Gastrocnemius medialis (tissue), 4 donors: ENCODE measurements at regions not wholly inside any gene's neighbourhood (a gene's known extent, or its start where the extent isn't known, plus 50 kb on each side); places are given as distances from the start of the nearest gene placed in this dataset.
A peak's percentile ranks its signal among the peaks of the same experiment; 100 is the strongest.

Experiments
- ATAC-seq, 2 donors: fragments of 150-250 bp; one replicate each; pipeline ENCODE4 v1.9.1; 2016
- DNase-seq, 2 donors: peaks; one replicate each; pipeline ENCODE4 v3.0.0-alpha.2; 2019
- H3K27ac ChIP-seq, 4 donors: fragments of 200-600 bp; sonication (generic); 1 replicate in 1 of 4; 2 replicates in 3 of 4; pipeline ENCODE4 v1.5.1; 2016 to 2018; ENCODE audit warnings: mild to moderate bottlenecking in 2 of 4, moderate library complexity in 1 of 4
- H3K27me3 ChIP-seq, 3 donors: fragments of 200-600 bp; sonication (generic) in 2 of 3; 1 replicate in 1 of 3; 2 replicates in 2 of 3; pipeline versions ENCODE4 v1.5.1 to v1.6.0; 2016 to 2019; ENCODE audit warnings: mild to moderate bottlenecking in 1 of 3, moderate library complexity in 1 of 3
- H3K36me3 ChIP-seq, 2 donors: fragments of 200-600 bp; sonication (generic) in 1 of 2; one replicate each; pipeline ENCODE4 v1.5.1; 2017 to 2018
- H3K4me1 ChIP-seq, 2 donors: fragments of 200-600 bp; sonication (generic) in 1 of 2; one replicate each; pipeline ENCODE4 v1.5.1; 2016 to 2017; ENCODE audit warnings: mild to moderate bottlenecking in 2 of 2
- H3K4me3 ChIP-seq, 4 donors: fragments of 200-600 bp; sonication (generic) in 3 of 4; 1 replicate in 1 of 4; 2 replicates in 3 of 4; pipeline ENCODE4 v1.5.1; 2016 to 2019; ENCODE audit warnings: mild to moderate bottlenecking in 2 of 4
- H3K9me3 ChIP-seq, 3 donors: fragments of 200-600 bp; sonication (generic) in 2 of 3; 1 replicate in 1 of 3; 2 replicates in 2 of 3; pipeline ENCODE4 v1.5.1; 2016 to 2019
- CTCF ChIP-seq, 5 experiments: fragments of 450-650 bp in 3 of 5; fragments of 200-600 bp in 2 of 5; sonication (generic) in 2 of 5; IDR thresholded peaks in 4 of 5; conservative IDR thresholded peaks in 1 of 5; 1 replicate in 4 of 5; 2 replicates in 1 of 5; pipeline ENCODE4 v1.5.1; 2016 to 2019; ENCODE audit warnings: antibody characterized with exemption in 5 of 5, mild to moderate bottlenecking in 3 of 5, moderate library complexity in 3 of 5
- POLR2A ChIP-seq, 2 donors: fragments of 450-650 bp; IDR thresholded peaks; one replicate each; pipeline ENCODE4 v1.6.1; 2017; ENCODE audit warnings: antibody characterized with exemption in 2 of 2, mild to moderate bottlenecking in 2 of 2, moderate library complexity in 2 of 2
- in situ Hi-C, 4 donors: fragments of 200-750 bp; cut with MboI; loops; one replicate each; pipeline versions ENCODE4 v1.15.0 to v1.8.0; 2017; ENCODE audit warnings: low sequenced_read_pairs in 4 of 4
- intact Hi-C: fragments of 100-400 bp; cut with DNase I; formaldehyde crosslinking; loops from one replicate; pipeline ENCODE4 v1.15.1; 2023; ENCODE audit warnings: low total_unique reads

GRCh38 chr15:85947021-85947420 is 132.7 kb upstream of the AGBL1 start:
- no peak for DNase-seq
- no peak for ATAC-seq
- Histone ChIP-seq H3K27me3 (no peaks in the 10 kb centered on the region), H3K36me3 (no peaks in the 10 kb centered on the region), H3K4me3 (no peak overlapping the region), H3K27ac (no peak overlapping the region), H3K9me3 (no peaks in the 10 kb centered on the region), H3K4me1 (peaks cover 10 to 24% of the 10 kb centered on the region in 2 donors)
- in situ Hi-C loops = no loop called here
- TF ChIP-seq CTCF (IDR thresholded peaks at IDR 0.05 in 4 of 5, conservative IDR thresholded peaks at IDR 0.05 in 1 of 5) (no peak), POLR2A (IDR thresholded peaks at IDR 0.05) (no peak)
- intact Hi-C loops = no loop called here

GRCh38 chr15:85947936-85948335 is 131.7 kb upstream of the AGBL1 start:
- no peak overlapping the region for H3K27ac ChIP-seq
- no peaks in the 10 kb centered on the region for H3K36me3 ChIP-seq
- TF ChIP-seq POLR2A (IDR thresholded peaks at IDR 0.05) (no peak), CTCF (IDR thresholded peaks at IDR 0.05 in 4 of 5, conservative IDR thresholded peaks at IDR 0.05 in 1 of 5) (no peak)
- intact Hi-C loops (no loop called here), in situ Hi-C loops (no loop called here)
- H3K4me3 ChIP-seq = no peak overlapping the region
- peaks cover 10 to 17% of the 10 kb centered on the region in 2 donors for H3K4me1 ChIP-seq
- no peak for ATAC-seq
- H3K27me3 ChIP-seq = no peaks in the 10 kb centered on the region
- H3K9me3 ChIP-seq = no peaks in the 10 kb centered on the region
- DNase-seq = no peak

GRCh38 chr15:85950101-85950500 is 129.6 kb upstream of the AGBL1 start:
- ATAC-seq (peak; percentile 96 to 97), DNase-seq (peak; percentile 49 to 78)
- H3K4me1 ChIP-seq = peaks cover 9 to 10% of the 10 kb centered on the region in 2 donors
- intact Hi-C loops = no loop called here
- peak overlapping the region; percentile 54 to 69 (median 63) for H3K27ac ChIP-seq
- no peak overlapping the region for H3K4me3 ChIP-seq
- no peaks in the 10 kb centered on the region for H3K36me3 ChIP-seq
- in situ Hi-C loops = no loop called here
- no peaks in the 10 kb centered on the region for H3K27me3 ChIP-seq
- H3K9me3 ChIP-seq = no peaks in the 10 kb centered on the region
- TF ChIP-seq POLR2A (IDR thresholded peaks at IDR 0.05) (no peak), CTCF (IDR thresholded peaks at IDR 0.05 in 4 of 5, conservative IDR thresholded peaks at IDR 0.05 in 1 of 5) (no peak)

GRCh38 chr15:85954586-85954985 is 125.1 kb upstream of the AGBL1 start:
- DNase-seq (no peak), ATAC-seq (no peak)
- intact Hi-C loops (no loop called here), in situ Hi-C loops (no loop called here)
- Histone ChIP-seq H3K4me1 (peaks cover 9 to 10% of the 10 kb centered on the region in 2 donors), H3K9me3 (no peaks in the 10 kb centered on the region), H3K27me3 (no peaks in the 10 kb centered on the region), H3K27ac (no peak overlapping the region), H3K36me3 (no peaks in the 10 kb centered on the region), H3K4me3 (no peak overlapping the region)
- TF ChIP-seq CTCF (IDR thresholded peaks at IDR 0.05 in 4 of 5, conservative IDR thresholded peaks at IDR 0.05 in 1 of 5) = no peak
- no peak for TF ChIP-seq POLR2A (IDR thresholded peaks at IDR 0.05)
